ENCODE measurements at regions not wholly inside any gene's neighbourhood (a gene's known extent, or its start where the extent isn't known, plus 50 kb on each side); places are given as distances from the start of the nearest gene placed in this dataset.

- TF ChIP-seq CTCF (IDR thresholded peaks at IDR 0.05; ENCODE audit: low read depth, low read length, missing control alignments), result no peak
- no peak overlapping the region for H3K4me3 ChIP-seq (ENCODE audit: low read depth, low read length)
- in situ Hi-C loops (cut with HindIII; ENCODE audit: low sequenced_read_pairs), result no loop called here
- DNase-seq (ENCODE audit: low read depth), result no peak
These were observed 371.3 kb downstream of the SLC4A3 start for GRCh38 chr2:219998714-219999227.

- in situ Hi-C loops (cut with HindIII; ENCODE audit: low sequenced_read_pairs), result no loop called here
- DNase-seq (ENCODE audit: low read depth), result no peak
- TF ChIP-seq CTCF (IDR thresholded peaks at IDR 0.05; ENCODE audit: low read depth, low read length, missing control alignments), result no peak
- H3K4me3 ChIP-seq (ENCODE audit: low read depth, low read length), result no peak overlapping the region
These were observed 372.6 kb downstream of the SLC4A3 start for GRCh38 chr2:220000080-220000479.

GRCh38 chr2:220000586-220000985 lies 373.2 kb downstream of the SLC4A3 start:
- in situ Hi-C loops (cut with HindIII; ENCODE audit: low sequenced_read_pairs), result no loop called here
- no peak for TF ChIP-seq CTCF (IDR thresholded peaks at IDR 0.05; ENCODE audit: low read depth, low read length, missing control alignments)
- H3K4me3 ChIP-seq (ENCODE audit: low read depth, low read length), result no peak overlapping the region
- DNase-seq (ENCODE audit: low read depth), result no peak

GRCh38 chr2:220001751-220002150 lies 374.3 kb downstream of the SLC4A3 start:
- no peak for TF ChIP-seq CTCF (IDR thresholded peaks at IDR 0.05; ENCODE audit: low read depth, low read length, missing control alignments)
- no peak overlapping the region for H3K4me3 ChIP-seq (ENCODE audit: low read depth, low read length)
- peak; percentile 13 for DNase-seq (ENCODE audit: low read depth)
- in situ Hi-C loops (cut with HindIII; ENCODE audit: low sequenced_read_pairs), result no loop called here

- H3K4me3 ChIP-seq (ENCODE audit: low read depth, low read length), result no peak overlapping the region
- no peak for TF ChIP-seq CTCF (IDR thresholded peaks at IDR 0.05; ENCODE audit: low read depth, low read length, missing control alignments)
- no peak for DNase-seq (ENCODE audit: low read depth)
- in situ Hi-C loops (cut with HindIII; ENCODE audit: low sequenced_read_pairs), result no loop called here
These were observed 374.8 kb downstream of the SLC4A3 start for GRCh38 chr2:220002251-220002650.

- H3K4me3 ChIP-seq (ENCODE audit: low read depth, low read length), result no peak overlapping the region
- no peak for TF ChIP-seq CTCF (IDR thresholded peaks at IDR 0.05; ENCODE audit: low read depth, low read length, missing control alignments)
- in situ Hi-C loops (cut with HindIII; ENCODE audit: low sequenced_read_pairs), result no loop called here
- no peak for DNase-seq (ENCODE audit: low read depth)
These were observed 375.3 kb downstream of the SLC4A3 start for GRCh38 chr2:220002699-220003098.

GRCh38 chr2:220005362-220005761 lies 377.9 kb downstream of the SLC4A3 start:
- no peak overlapping the region for H3K4me3 ChIP-seq (ENCODE audit: low read depth, low read length)
- no peak for TF ChIP-seq CTCF (IDR thresholded peaks at IDR 0.05; ENCODE audit: low read depth, low read length, missing control alignments)
- DNase-seq (ENCODE audit: low read depth), result no peak
- in situ Hi-C loops (cut with HindIII; ENCODE audit: low sequenced_read_pairs), result no loop called here

All from astrocyte of the cerebellum (primary cell).